ENCODE measurements at regions not wholly inside any gene's neighbourhood (a gene's known extent, or its start where the extent isn't known, plus 50 kb on each side); places are given as distances from the start of the nearest gene placed in this dataset.

- no peak for DNase-seq
Observed at GRCh38 chr14:55734731-55735130, 154.7 kb downstream of the KTN1 start.

DNA sequence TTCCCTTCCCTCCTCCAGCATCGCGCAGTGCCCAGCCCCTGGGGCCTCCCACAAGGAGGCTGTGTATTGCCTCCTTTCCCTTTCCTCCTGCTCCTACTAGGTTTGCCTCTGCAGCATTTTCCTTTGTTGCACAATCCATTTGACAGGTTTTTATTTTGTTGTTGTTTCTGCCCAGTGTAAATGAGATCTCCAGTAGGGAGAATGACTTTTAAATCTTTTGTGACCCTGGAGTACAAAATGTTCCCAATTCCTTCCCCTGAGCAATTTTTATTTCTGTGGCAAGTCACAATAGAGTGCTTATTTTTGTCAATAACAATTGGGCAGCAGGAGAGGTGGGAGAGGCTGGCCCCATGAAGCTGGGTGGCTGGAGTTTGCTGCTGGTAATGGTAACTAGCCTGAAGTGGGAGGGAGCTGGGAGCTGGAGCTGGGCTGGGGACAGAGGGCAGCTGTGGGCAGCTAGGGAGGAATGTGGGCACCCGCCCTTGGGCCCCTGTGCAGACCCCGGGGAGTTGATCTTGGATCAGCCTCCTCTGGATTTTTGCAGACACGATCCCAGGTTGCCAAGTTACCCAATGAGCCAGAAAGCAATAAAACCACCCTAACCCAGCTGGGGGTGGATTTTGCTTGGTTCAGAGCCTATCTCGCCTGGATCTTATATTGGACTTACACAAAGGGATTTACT, 160.1 kb downstream of the KTN1 start:
- no peak for DNase-seq

DNA sequence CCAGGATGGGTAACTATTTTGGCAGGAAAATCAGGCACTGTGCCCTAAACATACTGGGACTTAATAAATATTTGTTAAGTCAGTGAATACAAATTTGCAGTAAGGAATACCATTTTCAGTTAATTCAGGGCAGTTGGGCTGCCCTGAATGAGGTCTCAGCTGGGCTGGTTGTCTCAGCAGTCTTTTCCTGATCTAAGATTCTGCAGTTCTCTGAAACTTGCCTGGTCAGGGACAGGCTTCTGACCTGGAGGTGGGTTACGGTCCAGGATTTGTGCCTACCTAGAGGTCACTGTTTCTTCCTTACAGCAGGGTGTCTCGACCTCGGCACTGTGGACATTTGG, 160.6 kb downstream of the KTN1 start:
- DNase-seq: no peak

- DNase-seq: no peak
Observed at GRCh38 chr14:55741240-55741639, 161.2 kb downstream of the KTN1 start.

GRCh38 chr14:55743551-55743950, 163.5 kb downstream of the KTN1 start:
- no peak for DNase-seq

DNA sequence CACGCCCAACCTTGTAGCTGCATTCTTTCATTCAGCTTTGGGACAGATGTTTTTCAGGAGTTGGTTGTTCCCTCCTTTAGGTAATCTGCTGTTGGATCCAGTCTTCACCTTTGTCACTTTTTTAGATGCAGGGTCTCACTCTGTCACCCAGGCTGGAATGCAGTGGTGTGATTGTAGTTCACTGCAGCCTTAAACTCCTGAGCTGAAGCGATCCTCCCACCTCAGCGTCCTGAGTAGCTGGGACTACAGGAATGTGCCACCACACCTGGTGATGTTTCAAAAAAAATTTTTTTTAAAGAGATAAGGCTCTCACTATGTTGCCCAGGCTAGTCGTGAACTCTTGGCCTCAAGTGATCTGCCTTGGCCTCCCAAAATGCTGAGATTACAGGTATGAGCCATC, 164.3 kb downstream of the KTN1 start:
- DNase-seq: no peak

GRCh38 chr14:55745906-55746305, 165.9 kb downstream of the KTN1 start:
- no peak for DNase-seq

DNA sequence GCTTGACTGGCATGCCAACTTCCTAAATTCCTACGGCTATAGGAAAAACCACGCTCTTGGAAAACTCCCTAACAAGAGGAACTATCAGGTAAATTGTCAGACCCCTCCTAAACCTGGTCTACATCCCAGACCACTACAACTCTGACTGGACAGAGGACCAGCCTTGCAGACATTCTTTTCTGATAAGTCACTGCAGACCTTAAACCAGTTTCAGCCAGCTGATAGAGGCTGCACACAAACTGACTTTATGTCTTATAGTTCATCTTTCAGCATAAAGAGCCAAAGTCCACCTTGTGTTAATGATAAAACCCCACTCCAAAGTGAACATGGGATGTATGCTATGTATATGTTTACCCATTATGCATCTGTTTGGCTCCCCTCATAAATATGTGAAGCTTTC, 166.6 kb downstream of the KTN1 start:
- no peak for DNase-seq

GRCh38 chr14:55747186-55747585, 167.2 kb downstream of the KTN1 start:
- DNase-seq: no peak

- DNase-seq: no peak
Observed at GRCh38 chr14:55749201-55749812, 169.3 kb downstream of the KTN1 start.

DNA sequence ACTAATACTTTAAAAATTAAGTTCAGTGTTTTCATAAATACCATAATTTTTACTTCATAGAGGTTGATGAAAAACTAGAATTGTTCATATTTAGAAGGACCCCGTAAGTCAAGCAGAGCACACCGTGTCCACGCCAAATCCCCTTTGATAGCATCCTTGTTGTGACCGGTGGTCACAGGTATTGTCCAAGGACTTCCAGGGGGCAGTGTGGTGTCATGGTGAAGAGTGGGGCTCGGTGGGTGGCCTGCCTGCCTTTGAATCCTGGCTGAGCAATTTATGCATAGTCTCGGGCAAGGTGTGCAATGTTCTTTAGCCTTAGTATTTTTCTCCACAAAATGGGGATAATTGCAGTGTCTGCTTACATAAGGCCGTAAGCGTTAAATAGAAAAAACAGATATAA, 169.9 kb downstream of the KTN1 start:
- no peak for DNase-seq

DNA sequence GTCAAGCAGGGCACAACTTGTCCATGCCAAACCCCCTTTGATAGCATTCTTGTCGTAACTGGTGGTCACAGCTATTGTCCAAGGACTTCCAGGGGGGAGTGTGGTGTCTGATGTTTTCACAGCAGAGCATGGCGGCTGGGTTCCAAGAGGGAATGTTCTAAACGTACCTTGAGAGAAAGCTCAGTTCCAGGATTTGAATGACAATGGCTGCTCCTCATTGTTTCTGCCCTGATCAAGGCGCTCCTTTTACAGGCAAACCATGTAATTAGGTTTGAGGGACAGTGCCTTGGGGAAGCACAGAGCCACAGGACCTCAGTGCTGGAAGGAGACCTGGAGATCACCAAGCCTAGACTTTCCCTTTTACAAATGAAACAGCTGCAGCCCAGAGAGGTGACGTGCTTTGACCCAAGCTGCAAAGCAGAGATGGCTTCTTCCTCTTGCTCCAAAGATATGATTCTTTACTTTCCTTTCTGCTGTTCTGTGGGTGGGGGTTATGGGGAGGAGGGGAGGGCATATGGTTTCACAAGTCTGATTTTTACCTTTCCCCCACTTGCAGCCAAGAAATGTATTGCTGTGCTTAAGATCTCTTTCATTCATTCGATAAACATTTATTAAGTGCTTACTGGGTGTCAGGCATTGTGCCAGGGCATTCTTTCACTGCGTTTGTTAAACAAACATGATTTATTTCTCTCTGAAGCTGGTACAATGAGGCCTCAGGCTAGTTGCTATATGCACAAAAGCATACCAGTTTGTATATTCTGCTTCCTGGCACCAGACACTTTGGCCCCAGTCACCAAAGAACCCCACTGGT, 172.8 kb downstream of the KTN1 start:
- no peak for DNase-seq

- no peak for DNase-seq
Observed at GRCh38 chr14:55754471-55754870, 174.5 kb downstream of the KTN1 start.

- no peak for DNase-seq
Observed at GRCh38 chr14:55754871-55755270, 174.9 kb downstream of the KTN1 start.

GRCh38 chr14:55756078-55756477, 176.1 kb downstream of the KTN1 start:
- DNase-seq: no peak

GRCh38 chr14:55756557-55756956, 176.6 kb downstream of the KTN1 start:
- DNase-seq: no peak

DNA sequence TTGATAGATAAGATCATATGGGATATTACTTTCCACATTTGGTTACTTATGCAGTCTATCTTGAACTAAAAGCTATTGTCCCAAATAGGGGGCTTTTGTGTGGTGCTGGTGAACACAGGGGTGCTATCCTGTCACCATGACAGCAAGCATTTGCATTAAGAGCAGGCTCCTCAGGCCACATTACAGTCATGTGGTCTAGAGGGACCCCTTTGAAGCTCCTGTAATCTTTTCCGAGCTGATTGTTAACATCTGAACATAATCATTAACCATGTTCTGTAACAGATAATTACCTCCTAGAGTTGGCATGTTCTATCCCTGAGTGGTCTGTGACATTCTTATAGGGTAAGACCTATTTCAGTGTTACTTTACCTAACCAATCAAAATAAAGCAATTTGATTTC, 178.8 kb downstream of the KTN1 start:
- DNase-seq: no peak

GRCh38 chr14:55760789-55761566, 181.0 kb downstream of the KTN1 start:
- no peak for DNase-seq

- no peak for DNase-seq
Observed at GRCh38 chr14:55761651-55762050, 181.6 kb downstream of the KTN1 start.

GRCh38 chr14:55762595-55763232, 182.7 kb downstream of the KTN1 start:
- no peak for DNase-seq

GRCh38 chr14:55764784-55765183, 184.8 kb downstream of the KTN1 start:
- no peak for DNase-seq

DNA sequence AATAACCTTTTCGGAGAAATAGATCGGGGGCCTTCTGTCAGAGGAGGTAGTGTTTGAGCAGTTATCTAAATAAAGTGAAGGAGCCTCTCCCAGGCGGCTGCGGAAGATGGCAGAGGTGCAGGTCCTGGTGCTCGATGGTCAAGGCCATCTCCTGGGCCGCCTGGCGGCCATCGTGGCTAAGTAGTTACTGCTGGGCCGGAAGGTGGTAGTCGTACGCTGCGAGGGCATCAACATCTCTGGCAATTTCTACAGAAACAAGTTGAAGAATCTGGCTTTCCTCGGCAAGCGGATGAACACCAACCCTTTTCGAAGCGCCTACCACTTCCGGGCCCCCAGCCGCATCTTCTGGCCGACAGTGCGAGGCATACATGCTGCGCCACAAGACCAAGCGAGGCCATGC, 186.1 kb downstream of the KTN1 start:
- no peak for DNase-seq

- no peak for DNase-seq
Observed at GRCh38 chr14:55767286-55767685, 187.3 kb downstream of the KTN1 start.

Measured in GOT3 (cell line).